Bone marrow (tissue), 2 donors: ENCODE measurements at regions not wholly inside any gene's neighbourhood (a gene's known extent, or its start where the extent isn't known, plus 50 kb on each side); places are given as distances from the start of the nearest gene placed in this dataset.
A peak's percentile ranks its signal among the peaks of the same experiment; 100 is the strongest.
"Not testable (repeated sequence)": the region's sequence is repeated elsewhere in the genome, so short reads cannot be mapped to it uniquely, and the experiment has no call there.

ENCODE experiments used
- DNase-seq, 2 donors: peaks; one replicate each; lab custom pipeline; 2025; lab: John Stamatoyannopoulos, UW

DNA sequence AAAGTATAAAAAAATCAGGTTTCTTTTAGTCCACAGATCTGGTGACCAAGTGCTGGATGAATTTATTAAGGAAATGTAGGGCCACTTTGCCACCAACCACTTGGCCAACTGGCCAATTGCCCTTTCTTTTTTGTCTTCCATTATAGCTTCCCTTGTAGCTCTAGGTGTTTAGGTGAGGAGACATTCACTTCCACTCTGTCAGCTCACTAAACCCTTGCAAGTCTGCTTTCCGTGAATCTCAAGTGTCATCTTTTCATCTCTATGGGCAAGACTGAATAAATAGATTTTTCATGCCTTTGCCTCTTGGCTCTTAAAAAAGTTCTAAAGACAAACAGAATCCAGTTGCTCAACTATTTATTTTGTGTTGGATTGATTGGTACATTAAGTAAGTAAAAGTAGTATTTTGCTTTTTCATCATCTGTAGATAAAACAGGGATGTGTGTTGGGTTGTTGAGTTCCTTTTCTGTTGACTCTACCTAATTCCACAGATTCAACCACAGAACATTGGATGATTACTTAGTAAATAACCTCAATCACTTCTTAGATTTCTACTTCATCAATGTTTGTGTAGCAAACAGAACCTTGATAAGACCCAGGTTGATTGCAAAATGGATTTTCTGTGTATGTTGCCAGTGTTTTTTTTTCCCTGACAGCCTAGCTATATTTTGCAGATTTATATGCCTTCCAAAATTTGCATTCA lies 68.1 kb upstream of the GRXCR1 start:
- no peak for DNase-seq

DNA sequence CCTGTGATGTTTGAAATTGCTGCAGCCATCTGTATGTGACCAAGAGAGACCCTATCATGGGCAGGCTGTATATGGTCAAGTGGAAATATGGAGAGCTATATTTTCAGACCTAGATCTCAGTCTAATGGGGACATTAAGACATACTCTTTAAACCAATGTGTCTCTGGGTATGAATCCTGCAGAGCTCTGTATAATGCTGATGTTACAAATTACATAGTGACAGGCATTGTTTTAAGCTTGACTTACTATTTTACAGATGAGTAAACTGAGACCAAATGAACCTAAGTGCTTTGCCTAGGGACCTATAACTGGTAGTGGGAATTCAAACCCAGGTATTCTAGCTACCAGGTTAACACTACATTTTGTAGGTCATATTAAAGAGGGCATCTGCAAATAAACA lies 71.3 kb upstream of the GRXCR1 start:
- no peak for DNase-seq

DNA sequence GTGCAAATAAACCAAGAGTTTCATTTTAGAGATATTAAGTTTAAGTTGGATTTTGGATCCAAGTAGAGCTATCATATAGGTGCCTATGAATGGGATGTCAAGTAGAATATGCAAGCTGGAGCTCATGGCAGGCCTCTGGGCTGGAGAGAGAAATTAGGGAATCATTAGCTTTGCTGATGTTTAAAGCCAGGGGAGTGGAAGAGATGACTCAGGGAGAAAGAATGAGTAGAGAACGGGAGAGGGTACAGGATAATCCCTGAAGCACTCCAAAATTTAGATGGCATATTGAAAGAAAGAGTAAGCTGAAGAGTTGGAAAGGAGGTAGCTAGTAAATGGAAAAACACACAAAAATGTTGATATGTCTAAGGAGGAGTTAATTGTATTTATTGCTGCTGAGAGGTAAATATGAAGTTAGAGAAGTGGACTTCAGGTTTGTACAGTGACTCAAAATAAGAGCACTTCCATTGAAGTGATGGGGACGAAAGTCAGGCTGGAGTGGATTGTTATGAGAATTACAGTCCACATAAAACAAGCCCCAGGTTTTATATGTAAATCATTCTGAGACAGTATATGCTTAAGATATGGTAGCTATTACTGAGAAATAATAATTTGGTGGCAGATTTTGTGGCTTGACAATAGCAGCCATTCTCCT lies 72.5 kb upstream of the GRXCR1 start:
- no peak for DNase-seq

GRCh38 chr4:42817913-42818312 lies 74.6 kb upstream of the GRXCR1 start:
- no peak for DNase-seq

- no peak for DNase-seq
Observed at GRCh38 chr4:42816880-42817400, 75.6 kb upstream of the GRXCR1 start.

- DNase-seq: peak in 1 of 2 donors; percentile 67
Observed at GRCh38 chr4:42816189-42816879, 76.2 kb upstream of the GRXCR1 start.

- DNase-seq: no peak
Observed at GRCh38 chr4:42809419-42810084, 83.0 kb upstream of the GRXCR1 start.

DNA sequence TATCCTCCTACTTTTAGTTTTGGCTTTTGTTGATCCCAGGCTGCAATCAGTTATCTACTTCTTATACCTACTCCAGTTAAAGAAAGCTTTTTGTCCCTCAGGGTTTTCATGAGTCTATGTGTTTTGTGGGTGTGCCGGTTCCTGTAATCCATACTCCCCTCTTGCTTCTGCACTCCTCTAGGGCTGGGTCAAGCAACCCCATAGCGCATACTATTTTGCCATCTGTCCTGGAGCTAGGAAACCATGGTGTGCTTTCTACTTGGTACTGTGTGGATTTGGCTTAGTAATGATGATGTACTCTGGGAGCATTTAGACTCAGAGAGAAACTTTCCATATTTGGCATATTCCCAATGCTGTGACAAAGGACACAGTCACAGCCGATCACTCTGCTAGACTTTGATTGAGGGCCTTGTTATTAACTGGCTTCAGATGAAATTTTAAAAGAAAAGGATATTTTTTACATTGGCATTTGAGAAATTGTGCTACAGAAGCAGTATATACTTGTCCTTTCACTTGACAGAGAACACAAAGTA lies 86.1 kb upstream of the GRXCR1 start:
- no peak for DNase-seq

DNA sequence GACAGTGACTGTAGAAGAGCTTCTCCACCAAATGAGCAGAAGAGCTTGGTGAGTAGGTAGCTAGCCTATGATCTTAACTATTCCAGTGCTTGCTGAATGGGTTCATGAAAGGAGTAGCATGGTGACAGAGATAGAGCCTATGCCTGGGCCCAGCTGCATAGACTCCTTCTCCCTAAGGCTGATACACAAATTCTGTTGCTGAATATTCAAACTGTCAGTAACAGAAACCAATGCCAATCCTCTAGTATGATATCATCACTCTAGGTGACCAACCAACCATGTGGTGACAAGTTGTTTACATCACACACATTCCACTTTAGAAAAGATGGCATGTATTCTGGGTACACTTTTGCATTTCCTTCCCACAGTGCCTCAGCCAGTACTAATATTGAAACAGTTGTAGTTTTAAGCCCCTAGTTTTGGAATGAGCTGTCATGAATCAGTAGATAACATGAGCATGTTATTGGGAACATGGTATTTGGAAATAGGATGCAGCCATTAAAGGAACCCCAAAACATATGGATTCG lies 103.4 kb upstream of the GRXCR1 start:
- no peak for DNase-seq

- DNase-seq: no peak
Observed at GRCh38 chr4:42787079-42787463, 105.4 kb upstream of the GRXCR1 start.

- DNase-seq: no peak
Observed at GRCh38 chr4:42786350-42787078, 106.0 kb upstream of the GRXCR1 start.

GRCh38 chr4:42785817-42786216 lies 106.7 kb upstream of the GRXCR1 start:
- DNase-seq: no peak

- no peak for DNase-seq
Observed at GRCh38 chr4:42781315-42781714, 111.2 kb upstream of the GRXCR1 start.

GRCh38 chr4:42778349-42778748 lies 114.2 kb upstream of the GRXCR1 start:
- DNase-seq: no peak

GRCh38 chr4:42768125-42768748 lies 111.3 kb upstream of the ATP8A1 start:
- DNase-seq: no peak

DNA sequence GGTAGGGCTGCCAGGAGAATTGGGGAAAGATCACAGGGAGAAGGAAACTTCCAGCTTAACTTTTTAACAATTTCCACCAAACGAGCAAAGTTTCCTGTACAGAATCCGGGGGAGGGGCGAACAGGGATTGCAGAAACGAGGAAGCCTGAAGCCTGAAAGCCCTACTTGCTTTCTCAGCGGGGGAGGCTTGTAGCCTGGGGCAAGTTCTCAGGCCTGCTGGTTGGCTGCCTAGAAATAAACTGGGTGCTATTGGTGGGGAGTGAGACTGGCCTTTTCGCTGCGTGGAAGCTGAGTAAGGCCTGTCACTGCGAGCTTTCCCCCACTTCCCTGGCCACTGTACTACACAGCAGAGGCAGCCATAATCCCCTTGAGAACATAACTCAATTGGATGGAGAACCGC lies 110.8 kb upstream of the ATP8A1 start:
- DNase-seq: no peak

DNA sequence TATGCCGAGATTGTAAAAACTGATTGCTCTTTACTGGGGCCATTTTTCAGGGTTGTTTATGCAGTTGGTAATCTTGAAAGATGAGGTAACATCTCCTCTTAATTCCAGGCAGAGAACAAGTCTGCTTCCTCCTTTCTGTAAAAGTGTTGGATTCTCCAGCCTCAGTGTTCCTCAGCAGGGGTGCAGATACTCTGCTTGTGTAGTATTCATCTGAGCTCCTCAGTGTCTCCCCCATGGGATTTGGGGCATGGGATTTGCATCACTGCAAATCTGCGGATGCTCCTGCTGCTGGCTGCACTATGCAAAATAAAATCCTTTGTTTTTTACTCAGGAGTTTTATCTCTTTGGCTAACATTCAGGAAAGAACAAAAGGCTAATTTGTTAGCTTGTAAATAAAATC lies 104.9 kb upstream of the ATP8A1 start:
- DNase-seq: no peak

DNA sequence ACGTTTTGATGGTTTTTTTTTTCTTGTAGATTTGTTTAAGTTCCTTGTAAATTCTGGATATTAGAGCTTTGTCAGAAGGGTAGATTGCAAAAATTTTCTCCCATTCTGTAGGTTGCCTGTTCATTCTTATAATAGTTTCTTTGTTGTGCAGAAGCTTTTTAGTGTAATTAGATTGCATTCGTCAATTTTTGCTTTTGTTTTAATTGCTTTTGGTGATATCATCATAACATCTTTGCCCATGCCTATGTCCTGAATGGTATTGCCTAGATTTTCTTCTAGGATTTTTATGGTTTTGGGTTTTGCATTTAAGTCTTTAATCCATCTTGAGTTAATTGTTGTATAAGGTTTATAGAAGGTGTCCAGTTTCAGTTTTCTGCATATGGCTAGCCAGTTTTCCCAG lies 98.1 kb upstream of the ATP8A1 start:
- not testable (repeated sequence) for DNase-seq

GRCh38 chr4:42751587-42751986 lies 94.7 kb upstream of the ATP8A1 start:
- DNase-seq: no peak

DNA sequence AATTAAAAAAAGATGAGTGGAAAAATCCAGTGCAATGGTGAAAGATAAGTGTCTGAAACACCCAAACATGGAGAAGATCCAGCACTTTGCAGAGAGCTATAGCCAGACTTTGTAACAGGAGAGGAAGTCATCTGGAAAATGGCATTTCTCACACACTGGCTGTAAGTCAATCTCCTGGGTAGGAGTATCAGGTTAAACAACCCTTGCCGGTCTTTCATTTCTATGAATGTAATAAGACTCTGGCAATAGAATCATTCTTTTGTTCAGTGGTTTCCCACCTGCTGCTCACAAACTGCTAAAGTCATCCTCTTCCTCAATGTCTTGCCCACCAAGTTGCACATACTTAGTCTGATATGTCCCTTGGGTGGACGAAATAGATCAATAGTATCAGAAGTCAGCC lies 94.0 kb upstream of the ATP8A1 start:
- DNase-seq: no peak

GRCh38 chr4:42750091-42750490 lies 93.2 kb upstream of the ATP8A1 start:
- peak in 1 of 2 donors; percentile 91 for DNase-seq
